ENCODE measurements at regions not wholly inside any gene's neighbourhood (a gene's known extent, or its start where the extent isn't known, plus 50 kb on each side); places are given as distances from the start of the nearest gene placed in this dataset.

GRCh38 chr14:21802441-21802840 lies 128.8 kb upstream of the OR4E1 start:
- no peak for TF ChIP-seq CTCF (IDR thresholded peaks at IDR 0.05; ENCODE audit: low read depth, low read length)
- no peak for TF ChIP-seq EZH2phosphoT487 (IDR thresholded peaks at IDR 0.05; ENCODE audit: low read depth)

Data from OCI-LY3 (cell line).